Neural crest cell (in vitro differentiated cells): ENCODE measurements at regions not wholly inside any gene's neighbourhood (a gene's known extent, or its start where the extent isn't known, plus 50 kb on each side); places are given as distances from the start of the nearest gene placed in this dataset.

ENCODE experiments used
- DNase-seq: peaks from one replicate; pipeline ENCODE4 v3.0.0; 2021; ENCODE audit warnings: low read depth, mixed read lengths, low spot score
- H3K27ac Mint-ChIP-seq: one replicate; pipeline ENCODE4 v1.8.0; 2021; ENCODE audit warnings: mild to moderate bottlenecking, mixed read lengths; ENCODE audit not compliant: unreplicated experiment
- H3K27me3 Mint-ChIP-seq: 2 replicates; pipeline ENCODE4 v1.8.0; 2021; ENCODE audit warnings: low read depth, mild to moderate bottlenecking, mixed read lengths
- H3K36me3 Mint-ChIP-seq: 2 replicates; pipeline ENCODE4 v1.8.0; 2021; ENCODE audit warnings: low read depth, mild to moderate bottlenecking, mixed read lengths
- H3K4me1 Mint-ChIP-seq: 2 replicates; pipeline ENCODE4 v1.8.0; 2021; ENCODE audit warnings: mixed read lengths
- H3K4me3 Mint-ChIP-seq: one replicate; pipeline ENCODE4 v1.8.0; 2021; ENCODE audit warnings: mild to moderate bottlenecking, mixed read lengths
- H3K9me3 Mint-ChIP-seq: 2 replicates; pipeline ENCODE4 v1.8.0; 2021; ENCODE audit warnings: mixed read lengths
- CTCF ChIP-seq: fragments of 200-600 bp; sonication (generic); conservative IDR thresholded peaks from 2 replicates; pipeline ENCODE4 v1.5.0; 2021; ENCODE audit warnings: antibody characterized with exemption, mild to moderate bottlenecking

GRCh38 chr10:3235395-3235794 lies 62.8 kb upstream of the PITRM1 start:
- H3K4me3 Mint-ChIP-seq = no peak overlapping the region
- H3K9me3 Mint-ChIP-seq = peaks cover 2% of the 10 kb centered on the region
- no peaks in the 10 kb centered on the region for H3K36me3 Mint-ChIP-seq
- H3K27ac Mint-ChIP-seq = no peak overlapping the region
- peaks cover 2% of the 10 kb centered on the region for H3K27me3 Mint-ChIP-seq
- no peak for DNase-seq
- H3K4me1 Mint-ChIP-seq = peaks cover 20% of the 10 kb centered on the region
- no peak for TF ChIP-seq CTCF

GRCh38 chr10:3233486-3233990 lies 61.0 kb upstream of the PITRM1 start:
- DNase-seq = no peak
- TF ChIP-seq CTCF = no peak
- Mint-ChIP-seq H3K36me3 (no peaks in the 10 kb centered on the region), H3K4me3 (no peak overlapping the region), H3K9me3 (peaks cover 2% of the 10 kb centered on the region), H3K4me1 (peaks cover 11% of the 10 kb centered on the region), H3K27ac (no peak overlapping the region), H3K27me3 (peaks cover 2% of the 10 kb centered on the region)

- no peak for DNase-seq
- no peak for TF ChIP-seq CTCF
- Mint-ChIP-seq H3K27ac (no peak overlapping the region), H3K4me1 (peaks cover 17% of the 10 kb centered on the region), H3K4me3 (no peak overlapping the region), H3K27me3 (no peaks in the 10 kb centered on the region), H3K9me3 (peaks cover 2% of the 10 kb centered on the region), H3K36me3 (no peaks in the 10 kb centered on the region)
These were observed 59.6 kb upstream of the PITRM1 start for GRCh38 chr10:3231951-3232730.

- H3K4me3 Mint-ChIP-seq = no peak overlapping the region
- no peak for TF ChIP-seq CTCF
- no peak overlapping the region for H3K27ac Mint-ChIP-seq
- no peaks in the 10 kb centered on the region for H3K36me3 Mint-ChIP-seq
- DNase-seq = no peak
- peaks cover 2% of the 10 kb centered on the region for H3K9me3 Mint-ChIP-seq
- H3K4me1 Mint-ChIP-seq = peaks cover 12% of the 10 kb centered on the region
- H3K27me3 Mint-ChIP-seq = no peaks in the 10 kb centered on the region
These were observed 57.2 kb upstream of the PITRM1 start for GRCh38 chr10:3229815-3230214.

GRCh38 chr10:3228629-3228945 lies 56.0 kb upstream of the PITRM1 start:
- Mint-ChIP-seq H3K27me3 (no peaks in the 10 kb centered on the region), H3K9me3 (peaks cover 2% of the 10 kb centered on the region), H3K4me1 (peaks cover 12% of the 10 kb centered on the region), H3K4me3 (no peak overlapping the region), H3K36me3 (no peaks in the 10 kb centered on the region), H3K27ac (no peak overlapping the region)
- TF ChIP-seq CTCF = no peak
- no peak for DNase-seq
